HCT116 (cell line): ENCODE measurements at regions not wholly inside any gene's neighbourhood (a gene's known extent, or its start where the extent isn't known, plus 50 kb on each side); places are given as distances from the start of the nearest gene placed in this dataset.

Experiments used
- ATAC-seq: fragments of 200-7000 bp; cut with Tn5 transposase; 2 replicates; pipeline ENCODE4 v1.9.1; 2020; ENCODE audit warnings: mild to moderate bottlenecking, moderate library complexity
- BruUV-seq: library from RNA; stranded (reverse); fragments of 400-500 nt; replicated peaks from 2 replicates; lab custom pipeline; 2021; lab: Mats Ljungman, UMichigan
- CTCF ChIA-PET: fragments of 300-600 bp; sonication (Branson Sonifier 250); formaldehyde crosslinking; loops from one replicate; lab custom pipeline; 2021; ENCODE audit warnings: antibody characterized with exemption; lab: Charles Lee
- POLR2A ChIA-PET: fragments of 300-600, 350-600 bp; sonication (Branson Sonifier 250); formaldehyde crosslinking; loops from one replicate; lab custom pipeline; 2021; ENCODE audit warnings: antibody characterized with exemption; lab: Charles Lee
- RAD21 ChIA-PET, 2 experiments: fragments of 300-600 bp; sonication (Branson Sonifier 250); formaldehyde crosslinking; loops; one replicate each; lab custom pipeline; 2023; ENCODE audit warnings: low total read pairs in 2 of 2; ENCODE audit not compliant: uncharacterized antibody in 2 of 2, unreplicated experiment in 2 of 2, low non-redundant PET in 1 of 2; lab: Charles Lee
- DNase-seq: peaks from one replicate; pipeline ENCODE4 v3.0.0-alpha.2; 2010; ENCODE audit warnings: low read depth, low spot score
- H2AFZ ChIP-seq: fragments of 200-600 bp; shearing (Covaris generic), sonication (generic); 2 replicates; pipeline ENCODE4 v1.6.1; 2017; ENCODE audit warnings: low read depth, mixed run types, mixed read lengths, antibody characterized with exemption, low read length; ENCODE audit not compliant: poor library complexity, severe bottlenecking
- H3K27ac ChIP-seq: 2 replicates; pipeline ENCODE4 v1.5.1; 2012; ENCODE audit warnings: low read depth, low read length
- H3K27me3 ChIP-seq: fragments of 200-600 bp; sonication (generic); 2 replicates; pipeline ENCODE4 v1.6.1; 2016; ENCODE audit warnings: mixed run types, low read length, mixed read lengths; ENCODE audit not compliant: insufficient read depth
- H3K36me3 ChIP-seq, 2 experiments: fragments of 200-500 bp in 1 of 2; fragments of 200-600 bp in 1 of 2; sonication (Bioruptor generic) in 1 of 2; sonication (generic) in 1 of 2; 2 replicates each; pipeline versions ENCODE4 v1.5.1 to v1.6.1; 2014 to 2016; ENCODE audit warnings: low read length in 2 of 2, inconsistent platforms in 1 of 2, mixed read lengths in 1 of 2, mixed run types in 1 of 2; ENCODE audit not compliant: insufficient read depth in 2 of 2, control insufficient read depth in 1 of 2
- H3K4me1 ChIP-seq, 2 experiments: fragments of 200-600 bp in 1 of 2; sonication (generic) in 1 of 2; 2 replicates each; pipeline versions ENCODE4 v1.5.1 to v1.6.1; 2012 to 2017; ENCODE audit warnings: low read length in 2 of 2, inconsistent platforms in 1 of 2, mild to moderate bottlenecking in 1 of 2, mixed read lengths in 1 of 2, mixed run types in 1 of 2, moderate library complexity in 1 of 2; ENCODE audit not compliant: insufficient read depth in 2 of 2, control insufficient read depth in 1 of 2
- H3K4me2 ChIP-seq: fragments of 200-600 bp; sonication (generic); 2 replicates; pipeline ENCODE4 v1.6.1; 2017; ENCODE audit warnings: mixed run types, low read length, mixed read lengths
- H3K4me3 ChIP-seq, 2 experiments: fragments of 200-600 bp in 1 of 2; sonication (generic) in 1 of 2; replicated peaks in 1 of 2; 2 replicates each; pipeline ENCODE4 v1.5.1; 2011 to 2016; ENCODE audit warnings: low read length in 2 of 2, control low read depth in 1 of 2, low read depth in 1 of 2, mild to moderate bottlenecking in 1 of 2, mixed read lengths in 1 of 2, mixed run types in 1 of 2
- H3K79me2 ChIP-seq: fragments of 200-600 bp; sonication (generic); 2 replicates; pipeline ENCODE4 v1.6.1; 2017; ENCODE audit warnings: mild to moderate bottlenecking, mixed run types, low read length, moderate library complexity, mixed read lengths; ENCODE audit not compliant: insufficient read depth
- H3K9ac ChIP-seq: fragments of 200-600 bp; sonication (generic); 2 replicates; pipeline ENCODE4 v1.6.1; 2016; ENCODE audit warnings: low read length, mixed read lengths
- H3K9me2 ChIP-seq: fragments of 200-600 bp; sonication (generic), shearing (Covaris generic); 2 replicates; pipeline ENCODE4 v1.6.1; 2017; ENCODE audit warnings: mixed run types, mild to moderate bottlenecking, moderate library complexity; ENCODE audit not compliant: insufficient read depth
- H3K9me3 ChIP-seq, 2 experiments: fragments of 200-500 bp in 1 of 2; fragments of 200-600 bp in 1 of 2; sonication (Bioruptor generic) in 1 of 2; sonication (generic) in 1 of 2; 2 replicates each; pipeline ENCODE4 v1.6.1; 2014 to 2017; ENCODE audit warnings: low read length in 2 of 2, mixed read lengths in 2 of 2, inconsistent platforms in 1 of 2, low read depth in 1 of 2, mild to moderate bottlenecking in 1 of 2, mixed run types in 1 of 2, moderate library complexity in 1 of 2; ENCODE audit not compliant: control insufficient read depth in 1 of 2, insufficient read depth in 1 of 2
- H4K20me1 ChIP-seq: fragments of 200-600 bp; sonication (generic), shearing (Covaris generic); 2 replicates; pipeline ENCODE4 v1.6.1; 2017; ENCODE audit warnings: mixed run types, mild to moderate bottlenecking, moderate library complexity; ENCODE audit not compliant: insufficient read depth
- CBX3 ChIP-seq: IDR thresholded peaks from 2 replicates; pipeline ENCODE4 v1.6.1; 2012; ENCODE audit warnings: low read depth
- CEBPB ChIP-seq: IDR thresholded peaks from 2 replicates; pipeline ENCODE4 v1.6.1; 2012; ENCODE audit warnings: low read depth
- EGR1 ChIP-seq: IDR thresholded peaks from 2 replicates; pipeline ENCODE4 v1.6.1; 2012; ENCODE audit warnings: low read depth
- ELF1 ChIP-seq: IDR thresholded peaks from 2 replicates; pipeline ENCODE4 v1.6.1; 2012; ENCODE audit warnings: low read depth, borderline replicate concordance
- FOSL1 ChIP-seq: IDR thresholded peaks from 2 replicates; pipeline ENCODE4 v1.6.1; 2012; ENCODE audit warnings: low read depth
- JUND ChIP-seq: IDR thresholded peaks from 2 replicates; pipeline ENCODE4 v1.6.1; 2012
- POLR2A ChIP-seq: IDR thresholded peaks from 2 replicates; pipeline ENCODE4 v1.7.0; 2011; ENCODE audit warnings: borderline replicate concordance; ENCODE audit not compliant: insufficient read depth, insufficient read length; ENCODE audit errors: extremely low read depth
- RAD21 ChIP-seq: IDR thresholded peaks from 2 replicates; pipeline ENCODE4 v1.6.1; 2012; ENCODE audit warnings: low read depth, mild to moderate bottlenecking
- REST ChIP-seq: IDR thresholded peaks from 2 replicates; pipeline ENCODE4 v1.6.1; 2012; ENCODE audit warnings: low read depth
- SIN3A ChIP-seq: IDR thresholded peaks from 2 replicates; pipeline ENCODE4 v1.6.1; 2012; ENCODE audit warnings: low read depth
- TCF7L2 ChIP-seq: IDR thresholded peaks from 2 replicates; pipeline ENCODE4 v1.7.0; 2011; ENCODE audit warnings: borderline replicate concordance, inconsistent platforms; ENCODE audit not compliant: insufficient read depth, insufficient read length; ENCODE audit errors: extremely low read depth
- YY1 ChIP-seq: IDR thresholded peaks from 2 replicates; pipeline ENCODE4 v1.6.1; 2011; ENCODE audit warnings: low read length, low read depth, moderate library complexity, mild to moderate bottlenecking; ENCODE audit not compliant: insufficient replicate concordance; ENCODE audit errors: extremely low read depth
- ZFX ChIP-seq: fragments of 450-650 bp; IDR thresholded peaks from 2 replicates; pipeline ENCODE4 v1.6.1; 2017
- intact Hi-C: fragments of 100-400 bp; cut with micrococcal nuclease; formaldehyde crosslinking; loops from 2 replicates; pipeline ENCODE4 v1.10.0; 2022

DNA sequence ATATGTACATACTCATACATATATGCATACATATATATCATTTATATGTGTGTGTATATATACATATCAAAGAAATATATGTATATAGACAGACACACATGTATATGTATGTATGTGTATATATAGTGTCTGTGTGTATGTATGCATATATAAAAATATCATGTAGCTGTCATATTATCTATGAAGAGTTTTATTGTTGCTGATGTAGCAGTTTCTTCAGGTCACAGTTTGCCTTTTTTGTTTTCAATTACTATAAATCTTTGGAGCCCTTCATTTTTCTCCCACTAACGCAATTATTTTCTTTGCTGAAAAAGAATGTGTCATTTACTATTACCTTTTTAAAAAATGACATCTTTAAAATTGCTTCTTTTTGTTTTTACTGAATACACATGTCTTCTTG is 904.5 kb downstream of the PLA2G4A start:
- H3K27me3 ChIP-seq: no peaks in the 10 kb centered on the region
- H3K36me3 ChIP-seq: no peaks in the 10 kb centered on the region
- H3K9me2 ChIP-seq: no peaks in the 10 kb centered on the region
- CTCF ChIA-PET: no interaction called here
- no peaks in the 10 kb centered on the region for H3K79me2 ChIP-seq
- no peaks in the 10 kb centered on the region for H3K9me3 ChIP-seq
- intact Hi-C loops: no loop called here
- H3K4me3 ChIP-seq: no peak overlapping the region
- POLR2A ChIA-PET: no interaction called here
- DNase-seq: no peak
- no TSS peak for BruUV-seq
- H2AFZ ChIP-seq: no peak overlapping the region
- no peaks in the 10 kb centered on the region for H4K20me1 ChIP-seq
- H3K9ac ChIP-seq: no peak overlapping the region
- H3K4me1 ChIP-seq: no peaks in the 10 kb centered on the region
- RAD21 ChIA-PET: no interaction called here
- ATAC-seq: no peak
- no peak overlapping the region for H3K27ac ChIP-seq
- no peak overlapping the region for H3K4me2 ChIP-seq
- no peak for TF ChIP-seq CBX3
- no peak for TF ChIP-seq ELF1
- TF ChIP-seq POLR2A: no peak
- TF ChIP-seq EGR1: no peak
- TF ChIP-seq RAD21: no peak
- no peak for TF ChIP-seq TCF7L2
- TF ChIP-seq YY1: no peak
- TF ChIP-seq CEBPB: no peak
- no peak for TF ChIP-seq ZFX
- no peak for TF ChIP-seq JUND
- TF ChIP-seq REST: no peak
- no peak for TF ChIP-seq SIN3A
- no peak for TF ChIP-seq FOSL1
